H1 (cell line): ENCODE measurements at regions not wholly inside any gene's neighbourhood (a gene's known extent, or its start where the extent isn't known, plus 50 kb on each side); places are given as distances from the start of the nearest gene placed in this dataset.
A peak's percentile ranks its signal among the peaks of the same experiment; 100 is the strongest.

Experiments
- CTCF ChIA-PET: fragments of 300-600 bp; sonication (Branson Sonifier 250); formaldehyde crosslinking; loops from one replicate; lab custom pipeline; 2021; ENCODE audit not compliant: partially characterized antibody; lab: Charles Lee
- POLR2A ChIA-PET: fragments of 300-600 bp; sonication (Branson Sonifier 250); formaldehyde crosslinking; loops from one replicate; lab custom pipeline; 2021; ENCODE audit warnings: inconsistent platforms; ENCODE audit not compliant: partially characterized antibody; lab: Charles Lee
- DNase-seq, 2 experiments: peaks; one replicate each; pipeline versions ENCODE4 v3.0.0 to v3.0.0-alpha.2; 2010 to 2022; ENCODE audit warnings: low spot score in 2 of 2, low read depth in 1 of 2, mixed read lengths in 1 of 2
- FAIRE-seq: peaks from 2 replicates; lab custom pipeline; 2011; peaks lifted over from hg19 to GRCh38; lab: Jason Lieb, UNC
- H2AFZ ChIP-seq: 2 replicates; pipeline ENCODE4 v1.8.1; 2012; ENCODE audit warnings: low read length, inconsistent platforms
- H2AK5ac ChIP-seq: 2 replicates; pipeline ENCODE4 v1.6.1; 2013; ENCODE audit warnings: low read depth, low read length
- H2BK120ac ChIP-seq: replicated peaks from 2 replicates; pipeline ENCODE3; 2013; ENCODE audit warnings: low read depth, low read length, inconsistent platforms
- H2BK12ac ChIP-seq: 2 replicates; pipeline ENCODE4 v1.6.1; 2013; ENCODE audit warnings: low read depth, low read length
- H2BK15ac ChIP-seq: 2 replicates; pipeline ENCODE4 v1.6.1; 2013; ENCODE audit warnings: low read length
- H2BK20ac ChIP-seq: 2 replicates; pipeline ENCODE4 v1.6.1; 2013; ENCODE audit warnings: low read length
- H2BK5ac ChIP-seq: 2 replicates; pipeline ENCODE4 v1.6.1; 2013; ENCODE audit warnings: low read depth, low read length
- H3K14ac ChIP-seq: 2 replicates; pipeline ENCODE4 v1.6.1; 2013; ENCODE audit warnings: inconsistent platforms; ENCODE audit not compliant: insufficient read length
- H3K18ac ChIP-seq: 2 replicates; pipeline ENCODE4 v1.6.1; 2013; ENCODE audit warnings: low read length; ENCODE audit errors: extremely low read depth
- H3K23ac ChIP-seq: 2 replicates; pipeline ENCODE4 v1.6.1; 2013; ENCODE audit warnings: inconsistent platforms; ENCODE audit not compliant: insufficient read length
- H3K23me2 ChIP-seq: 2 replicates; pipeline ENCODE4 v1.6.1; 2013; ENCODE audit warnings: low read depth, low read length
- H3K27ac ChIP-seq: 2 replicates; pipeline ENCODE4 v1.6.1; 2011; ENCODE audit warnings: low read depth, low read length, inconsistent platforms
- H3K27me3 ChIP-seq, 4 experiments: replicated peaks in 1 of 4; 1 replicate in 1 of 4; 2 replicates in 3 of 4; pipeline versions ENCODE4 v1.6.1 to v1.8.1; 2011 to 2013; ENCODE audit warnings: low read length in 3 of 4, mild to moderate bottlenecking in 3 of 4, inconsistent platforms in 2 of 4, mixed read lengths in 2 of 4, moderate library complexity in 1 of 4; ENCODE audit not compliant: control insufficient read depth in 3 of 4, insufficient read depth in 3 of 4; ENCODE audit errors: extremely low read depth in 1 of 4
- H3K36me3 ChIP-seq, 4 experiments: 2 replicates each; pipeline versions ENCODE4 v1.6.1 to v1.8.1; 2011 to 2013; ENCODE audit warnings: mild to moderate bottlenecking in 4 of 4, low read length in 3 of 4, moderate library complexity in 2 of 4, control low read depth in 1 of 4, inconsistent platforms in 1 of 4; ENCODE audit not compliant: insufficient read depth in 4 of 4, control insufficient read depth in 2 of 4
- H3K4ac ChIP-seq: replicated peaks from 2 replicates; pipeline ENCODE3; 2013; ENCODE audit warnings: low read length, low read depth, mixed read lengths, inconsistent platforms; ENCODE audit not compliant: insufficient read length
- H3K4me1 ChIP-seq, 4 experiments: replicated peaks in 1 of 4; 1 replicate in 1 of 4; 2 replicates in 3 of 4; pipeline versions ENCODE4 v1.6.1 to v1.8.1; 2011 to 2013; ENCODE audit warnings: low read length in 3 of 4, inconsistent platforms in 2 of 4, mixed read lengths in 1 of 4; ENCODE audit not compliant: insufficient read depth in 4 of 4, control insufficient read depth in 3 of 4
- H3K4me2 ChIP-seq, 2 experiments: 2 replicates each; pipeline versions ENCODE4 v1.6.1 to v1.8.1; 2011 to 2013; ENCODE audit warnings: low read depth in 2 of 2, low read length in 2 of 2, control low read depth in 1 of 2, inconsistent platforms in 1 of 2, mild to moderate bottlenecking in 1 of 2; ENCODE audit not compliant: insufficient read depth in 1 of 2
- H3K4me3 ChIP-seq, 4 experiments: fragments of 200-600, 300-600 bp in 1 of 4; sonication (generic), shearing (Covaris generic), sonication (Bioruptor Twin) in 1 of 4; 2 replicates each; pipeline versions ENCODE4 v1.5.1 to v1.8.1; 2011 to 2016; ENCODE audit warnings: low read length in 4 of 4, low read depth in 3 of 4, control low read depth in 2 of 4, inconsistent platforms in 2 of 4, mild to moderate bottlenecking in 2 of 4, mixed read lengths in 1 of 4, moderate library complexity in 1 of 4; ENCODE audit not compliant: insufficient read depth in 2 of 4; ENCODE audit errors: extremely low read depth in 1 of 4
- H3K56ac ChIP-seq: replicated peaks from 2 replicates; pipeline ENCODE3; 2013; ENCODE audit warnings: low read depth, mild to moderate bottlenecking, mixed read lengths, low read length, inconsistent platforms; ENCODE audit not compliant: insufficient read length
- H3K79me1 ChIP-seq: 2 replicates; pipeline ENCODE4 v1.6.1; 2013; ENCODE audit warnings: low read depth, low read length, control low read depth
- H3K79me2 ChIP-seq, 2 experiments: 2 replicates each; pipeline versions ENCODE4 v1.6.1 to v1.8.1; 2012 to 2013; ENCODE audit warnings: low read length in 2 of 2, mild to moderate bottlenecking in 2 of 2, inconsistent platforms in 1 of 2; ENCODE audit not compliant: insufficient read depth in 2 of 2, control insufficient read depth in 1 of 2
- H3K9ac ChIP-seq, 4 experiments: replicated peaks in 1 of 4; 1 replicate in 1 of 4; 2 replicates in 3 of 4; pipeline versions ENCODE4 v1.6.1 to v1.8.1; 2011 to 2013; ENCODE audit warnings: low read depth in 3 of 4, low read length in 3 of 4, control low read depth in 2 of 4, mild to moderate bottlenecking in 2 of 4, moderate library complexity in 2 of 4, inconsistent platforms in 1 of 4; ENCODE audit errors: extremely low read depth in 1 of 4
- H3K9me3 ChIP-seq, 2 experiments: 2 replicates each; pipeline versions ENCODE4 v1.6.1 to v1.8.1; 2012 to 2013; ENCODE audit warnings: mild to moderate bottlenecking in 2 of 2, moderate library complexity in 2 of 2, control low read depth in 1 of 2, inconsistent platforms in 1 of 2, low read depth in 1 of 2, low read length in 1 of 2, mixed read lengths in 1 of 2; ENCODE audit not compliant: insufficient read depth in 2 of 2
- H4K20me1 ChIP-seq, 2 experiments: replicated peaks in 1 of 2; 2 replicates each; pipeline versions ENCODE3 to v1.8.1; 2011 to 2013; ENCODE audit warnings: inconsistent platforms in 2 of 2, low read length in 2 of 2, mild to moderate bottlenecking in 1 of 2; ENCODE audit not compliant: insufficient read depth in 2 of 2, control insufficient read depth in 1 of 2
- H4K5ac ChIP-seq: 2 replicates; pipeline ENCODE4 v1.6.1; 2013; ENCODE audit warnings: low read length, low read depth, mixed read lengths, inconsistent platforms; ENCODE audit not compliant: insufficient read length
- H4K8ac ChIP-seq: 2 replicates; pipeline ENCODE4 v1.8.0; 2013; ENCODE audit warnings: mild to moderate bottlenecking, moderate library complexity, low read length, inconsistent platforms; ENCODE audit not compliant: insufficient read depth; ENCODE audit errors: extremely low read depth
- H4K91ac ChIP-seq: replicated peaks from 2 replicates; pipeline ENCODE3; 2013; ENCODE audit warnings: low read length, mixed read lengths, inconsistent platforms; ENCODE audit not compliant: insufficient read length
- JUND ChIP-seq: IDR thresholded peaks from 2 replicates; pipeline ENCODE4 v1.6.1; 2011; ENCODE audit warnings: mild to moderate bottlenecking, improper control_type of control experiment, low read length
- TAF7 ChIP-seq: optimal IDR thresholded peaks from 2 replicates; pipeline ENCODE3; 2011; ENCODE audit warnings: low read depth, mild to moderate bottlenecking, inconsistent platforms, low read length, moderate library complexity, borderline replicate concordance
- TBP ChIP-seq: IDR thresholded peaks from 2 replicates; pipeline ENCODE4 v1.6.1; 2011; ENCODE audit warnings: low read depth, low read length, improper control_type of control experiment
- ZNF274 ChIP-seq: IDR thresholded peaks from 2 replicates; pipeline ENCODE4 v1.7.0; 2012; ENCODE audit warnings: low read length, borderline replicate concordance; ENCODE audit errors: extremely low read depth
- WGBS, 2 experiments: shearing (Covaris generic) in 1 of 2; methylation state at CpG; one replicate each; pipeline versions ENCODE4 v1.1.6 to v1.1.7; 2013 to 2015; ENCODE audit warnings: low lambda C conversion rate in 2 of 2, mixed read lengths in 2 of 2, inconsistent platforms in 1 of 2, low coverage in 1 of 2, missing lambda C conversion rate in 1 of 2; ENCODE audit not compliant: insufficient replicate concordance in 2 of 2, insufficient coverage in 1 of 2, insufficient read length in 1 of 2; ENCODE audit errors: extremely low coverage in 1 of 2, missing lambda C conversion rate in 1 of 2; 5-methylcytosine and 5-hydroxymethylcytosine counted together

DNA sequence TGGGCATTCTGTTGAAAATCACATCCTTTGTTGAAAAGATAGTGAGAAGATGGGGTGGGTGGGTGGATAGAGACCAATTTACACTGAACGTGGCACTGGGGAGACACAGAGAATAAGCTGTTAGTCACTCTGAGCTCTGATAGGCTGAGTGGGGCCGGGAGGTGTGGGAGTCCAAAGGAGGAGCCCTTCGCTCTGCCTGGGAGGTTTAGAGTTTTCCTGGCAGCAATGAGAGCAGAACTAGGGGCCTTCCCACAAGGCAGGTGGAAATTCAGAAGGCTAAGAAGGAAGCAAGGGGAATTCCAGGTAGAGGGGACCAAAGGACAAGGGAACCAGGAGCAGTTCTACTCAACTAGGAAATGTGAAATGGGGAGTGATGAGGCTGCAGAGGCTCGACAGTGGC is 272.7 kb downstream of the RPLP1 start:
- Histone ChIP-seq H3K4me2 (no peak overlapping the region), H4K8ac (no peak overlapping the region), H3K27me3 (no peaks in the 10 kb centered on the region), H3K4me3 (no peak overlapping the region), H2AK5ac (no peak overlapping the region), H2BK15ac (no peak overlapping the region), H3K79me1 (no peaks in the 10 kb centered on the region), H4K5ac (no peak overlapping the region), H4K91ac (no peak overlapping the region), H3K36me3 (no peaks in the 10 kb centered on the region; a peak in 1 of 8 replicates), H3K56ac (no peak overlapping the region), H2AFZ (no peak overlapping the region), H3K4me1 (peaks cover 2 to 11% (median 9%) of the 10 kb centered on the region in 4 experiments), H3K14ac (no peak overlapping the region), H2BK120ac (no peak overlapping the region), H3K27ac (no peak overlapping the region), H3K9ac (no peak overlapping the region), H2BK12ac (peak overlapping the region; percentile 54; the same call in 1 of the 2 replicates), H3K4ac (no peak overlapping the region), H2BK20ac (0 out of 2 replicates have a peak overlapping the region, but pooled peaks have one; percentile 88), H4K20me1 (no peaks in the 10 kb centered on the region), H3K23ac (no peak overlapping the region), H3K23me2 (no peaks in the 10 kb centered on the region), H2BK5ac (no peak overlapping the region), H3K9me3 (no peaks in the 10 kb centered on the region), H3K79me2 (no peaks in the 10 kb centered on the region), H3K18ac (peak overlapping the region; percentile 39; the same call in 1 of the 2 replicates)
- TF ChIP-seq ZNF274, result no peak
- TF ChIP-seq TBP, result no peak
- no peak for TF ChIP-seq JUND
- no peak for TF ChIP-seq TAF7
- FAIRE-seq (no peak), DNase-seq (no peak)
- 94% methylated on average over 4 of the region's 4 CpGs; no CpG with 5 or more reads in 1 of the 2 experiments for WGBS, 2 experiments
- ChIA-PET CTCF (interaction anchor here (0.5 to 8.3 kb wide), 12 partner anchors 8 to 740 kb away, joined by 3 to 39 read pairs (median 4); no protein-coding TSS in a partner anchor), POLR2A (no interaction called here)
